ENCODE measurements at regions not wholly inside any gene's neighbourhood (a gene's known extent, or its start where the extent isn't known, plus 50 kb on each side); places are given as distances from the start of the nearest gene placed in this dataset.

DNA sequence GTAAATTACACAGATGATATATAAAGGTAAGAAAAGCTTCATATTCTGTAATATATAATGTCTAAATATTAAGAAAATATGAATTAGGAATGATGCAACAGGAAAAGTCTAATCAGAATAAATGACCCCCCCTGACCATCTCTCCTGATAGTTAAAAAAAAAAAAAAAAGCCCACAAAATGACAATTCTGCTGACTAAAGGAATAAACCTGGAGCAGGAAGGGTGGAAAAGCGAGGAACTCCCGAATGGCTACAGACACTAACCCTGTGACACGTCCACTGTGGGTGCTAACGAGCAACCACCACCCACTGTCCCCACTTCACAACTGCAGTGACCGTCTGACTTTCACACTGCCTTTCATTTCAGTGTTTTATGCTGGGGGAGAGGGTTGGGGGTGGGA lies 67.6 kb upstream of the FOXQ1 start:
- no peak for TF ChIP-seq EZH2 (optimal IDR thresholded peaks at IDR 0.05; ENCODE audit: low read depth, low read length)
- no peak for TF ChIP-seq CTCF (IDR thresholded peaks at IDR 0.05; ENCODE audit: low read length)
- TF ChIP-seq EZH2phosphoT487 (IDR thresholded peaks at IDR 0.05; ENCODE audit: low read length) = no peak

Measured in MM.1S (cell line).